H1 (cell line): ENCODE measurements at regions not wholly inside any gene's neighbourhood (a gene's known extent, or its start where the extent isn't known, plus 50 kb on each side); places are given as distances from the start of the nearest gene placed in this dataset.

ENCODE experiments used
- CTCF ChIA-PET: fragments of 300-600 bp; sonication (Branson Sonifier 250); formaldehyde crosslinking; loops from one replicate; lab custom pipeline; 2021; ENCODE audit not compliant: partially characterized antibody; lab: Charles Lee
- POLR2A ChIA-PET: fragments of 300-600 bp; sonication (Branson Sonifier 250); formaldehyde crosslinking; loops from one replicate; lab custom pipeline; 2021; ENCODE audit warnings: inconsistent platforms; ENCODE audit not compliant: partially characterized antibody; lab: Charles Lee
- DNase-seq, 2 experiments: peaks; one replicate each; pipeline versions ENCODE4 v3.0.0 to v3.0.0-alpha.2; 2010 to 2022; ENCODE audit warnings: low spot score in 2 of 2, low read depth in 1 of 2, mixed read lengths in 1 of 2
- FAIRE-seq: peaks from 2 replicates; lab custom pipeline; 2011; peaks lifted over from hg19 to GRCh38; lab: Jason Lieb, UNC
- H2AFZ ChIP-seq: 2 replicates; pipeline ENCODE4 v1.8.1; 2012; ENCODE audit warnings: low read length, inconsistent platforms
- H2AK5ac ChIP-seq: 2 replicates; pipeline ENCODE4 v1.6.1; 2013; ENCODE audit warnings: low read depth, low read length
- H2BK120ac ChIP-seq: replicated peaks from 2 replicates; pipeline ENCODE3; 2013; ENCODE audit warnings: low read depth, low read length, inconsistent platforms
- H2BK12ac ChIP-seq: 2 replicates; pipeline ENCODE4 v1.6.1; 2013; ENCODE audit warnings: low read depth, low read length
- H2BK15ac ChIP-seq: 2 replicates; pipeline ENCODE4 v1.6.1; 2013; ENCODE audit warnings: low read length
- H2BK20ac ChIP-seq: 2 replicates; pipeline ENCODE4 v1.6.1; 2013; ENCODE audit warnings: low read length
- H2BK5ac ChIP-seq: 2 replicates; pipeline ENCODE4 v1.6.1; 2013; ENCODE audit warnings: low read depth, low read length
- H3K14ac ChIP-seq: 2 replicates; pipeline ENCODE4 v1.6.1; 2013; ENCODE audit warnings: inconsistent platforms; ENCODE audit not compliant: insufficient read length
- H3K18ac ChIP-seq: 2 replicates; pipeline ENCODE4 v1.6.1; 2013; ENCODE audit warnings: low read length; ENCODE audit errors: extremely low read depth
- H3K23ac ChIP-seq: 2 replicates; pipeline ENCODE4 v1.6.1; 2013; ENCODE audit warnings: inconsistent platforms; ENCODE audit not compliant: insufficient read length
- H3K23me2 ChIP-seq: 2 replicates; pipeline ENCODE4 v1.6.1; 2013; ENCODE audit warnings: low read depth, low read length
- H3K27ac ChIP-seq: 2 replicates; pipeline ENCODE4 v1.6.1; 2011; ENCODE audit warnings: low read depth, low read length, inconsistent platforms
- H3K27me3 ChIP-seq, 4 experiments: replicated peaks in 1 of 4; 1 replicate in 1 of 4; 2 replicates in 3 of 4; pipeline versions ENCODE4 v1.6.1 to v1.8.1; 2011 to 2013; ENCODE audit warnings: low read length in 3 of 4, mild to moderate bottlenecking in 3 of 4, inconsistent platforms in 2 of 4, mixed read lengths in 2 of 4, moderate library complexity in 1 of 4; ENCODE audit not compliant: control insufficient read depth in 3 of 4, insufficient read depth in 3 of 4; ENCODE audit errors: extremely low read depth in 1 of 4
- H3K36me3 ChIP-seq, 4 experiments: 2 replicates each; pipeline versions ENCODE4 v1.6.1 to v1.8.1; 2011 to 2013; ENCODE audit warnings: mild to moderate bottlenecking in 4 of 4, low read length in 3 of 4, moderate library complexity in 2 of 4, control low read depth in 1 of 4, inconsistent platforms in 1 of 4; ENCODE audit not compliant: insufficient read depth in 4 of 4, control insufficient read depth in 2 of 4
- H3K4ac ChIP-seq: replicated peaks from 2 replicates; pipeline ENCODE3; 2013; ENCODE audit warnings: low read length, low read depth, mixed read lengths, inconsistent platforms; ENCODE audit not compliant: insufficient read length
- H3K4me1 ChIP-seq, 4 experiments: replicated peaks in 1 of 4; 1 replicate in 1 of 4; 2 replicates in 3 of 4; pipeline versions ENCODE4 v1.6.1 to v1.8.1; 2011 to 2013; ENCODE audit warnings: low read length in 3 of 4, inconsistent platforms in 2 of 4, mixed read lengths in 1 of 4; ENCODE audit not compliant: insufficient read depth in 4 of 4, control insufficient read depth in 3 of 4
- H3K4me2 ChIP-seq, 2 experiments: 2 replicates each; pipeline versions ENCODE4 v1.6.1 to v1.8.1; 2011 to 2013; ENCODE audit warnings: low read depth in 2 of 2, low read length in 2 of 2, control low read depth in 1 of 2, inconsistent platforms in 1 of 2, mild to moderate bottlenecking in 1 of 2; ENCODE audit not compliant: insufficient read depth in 1 of 2
- H3K4me3 ChIP-seq, 4 experiments: fragments of 200-600, 300-600 bp in 1 of 4; sonication (generic), shearing (Covaris generic), sonication (Bioruptor Twin) in 1 of 4; 2 replicates each; pipeline versions ENCODE4 v1.5.1 to v1.8.1; 2011 to 2016; ENCODE audit warnings: low read length in 4 of 4, low read depth in 3 of 4, control low read depth in 2 of 4, inconsistent platforms in 2 of 4, mild to moderate bottlenecking in 2 of 4, mixed read lengths in 1 of 4, moderate library complexity in 1 of 4; ENCODE audit not compliant: insufficient read depth in 2 of 4; ENCODE audit errors: extremely low read depth in 1 of 4
- H3K56ac ChIP-seq: replicated peaks from 2 replicates; pipeline ENCODE3; 2013; ENCODE audit warnings: low read depth, mild to moderate bottlenecking, mixed read lengths, low read length, inconsistent platforms; ENCODE audit not compliant: insufficient read length
- H3K79me1 ChIP-seq: 2 replicates; pipeline ENCODE4 v1.6.1; 2013; ENCODE audit warnings: low read depth, low read length, control low read depth
- H3K79me2 ChIP-seq, 2 experiments: 2 replicates each; pipeline versions ENCODE4 v1.6.1 to v1.8.1; 2012 to 2013; ENCODE audit warnings: low read length in 2 of 2, mild to moderate bottlenecking in 2 of 2, inconsistent platforms in 1 of 2; ENCODE audit not compliant: insufficient read depth in 2 of 2, control insufficient read depth in 1 of 2
- H3K9ac ChIP-seq, 4 experiments: replicated peaks in 1 of 4; 1 replicate in 1 of 4; 2 replicates in 3 of 4; pipeline versions ENCODE4 v1.6.1 to v1.8.1; 2011 to 2013; ENCODE audit warnings: low read depth in 3 of 4, low read length in 3 of 4, control low read depth in 2 of 4, mild to moderate bottlenecking in 2 of 4, moderate library complexity in 2 of 4, inconsistent platforms in 1 of 4; ENCODE audit errors: extremely low read depth in 1 of 4
- H3K9me3 ChIP-seq, 2 experiments: 2 replicates each; pipeline versions ENCODE4 v1.6.1 to v1.8.1; 2012 to 2013; ENCODE audit warnings: mild to moderate bottlenecking in 2 of 2, moderate library complexity in 2 of 2, control low read depth in 1 of 2, inconsistent platforms in 1 of 2, low read depth in 1 of 2, low read length in 1 of 2, mixed read lengths in 1 of 2; ENCODE audit not compliant: insufficient read depth in 2 of 2
- H4K20me1 ChIP-seq, 2 experiments: replicated peaks in 1 of 2; 2 replicates each; pipeline versions ENCODE3 to v1.8.1; 2011 to 2013; ENCODE audit warnings: inconsistent platforms in 2 of 2, low read length in 2 of 2, mild to moderate bottlenecking in 1 of 2; ENCODE audit not compliant: insufficient read depth in 2 of 2, control insufficient read depth in 1 of 2
- H4K5ac ChIP-seq: 2 replicates; pipeline ENCODE4 v1.6.1; 2013; ENCODE audit warnings: low read length, low read depth, mixed read lengths, inconsistent platforms; ENCODE audit not compliant: insufficient read length
- H4K8ac ChIP-seq: 2 replicates; pipeline ENCODE4 v1.8.0; 2013; ENCODE audit warnings: mild to moderate bottlenecking, moderate library complexity, low read length, inconsistent platforms; ENCODE audit not compliant: insufficient read depth; ENCODE audit errors: extremely low read depth
- H4K91ac ChIP-seq: replicated peaks from 2 replicates; pipeline ENCODE3; 2013; ENCODE audit warnings: low read length, mixed read lengths, inconsistent platforms; ENCODE audit not compliant: insufficient read length
- CBX8 ChIP-seq: fragments of 300-800, 300-1000 bp; sonication (generic); IDR thresholded peaks from 2 replicates; pipeline ENCODE4 v1.7.1; 2016; ENCODE audit warnings: low read depth, low read length, borderline replicate concordance
- RNF2 ChIP-seq: fragments of 200-900, 300-1000 bp; sonication (generic); IDR thresholded peaks from 2 replicates; pipeline ENCODE4 v1.7.1; 2016; ENCODE audit warnings: borderline replicate concordance, low read depth, mild to moderate bottlenecking, antibody characterized with exemption, low read length; ENCODE audit not compliant: poor library complexity, severe bottlenecking; ENCODE audit errors: missing control alignments
- RXRA ChIP-seq: IDR thresholded peaks from 2 replicates; pipeline ENCODE4 v1.6.1; 2011; ENCODE audit warnings: low read depth, mild to moderate bottlenecking, low read length, moderate library complexity; ENCODE audit not compliant: insufficient read depth
- SP1 ChIP-seq: IDR thresholded peaks from 2 replicates; pipeline ENCODE4 v1.6.1; 2011; ENCODE audit warnings: low read depth, low read length
- TCF12 ChIP-seq: IDR thresholded peaks from 2 replicates; pipeline ENCODE4 v1.6.1; 2011; ENCODE audit warnings: low read depth, mild to moderate bottlenecking, low read length
- WGBS, 2 experiments: shearing (Covaris generic) in 1 of 2; methylation state at CpG; one replicate each; pipeline versions ENCODE4 v1.1.6 to v1.1.7; 2013 to 2015; ENCODE audit warnings: low lambda C conversion rate in 2 of 2, mixed read lengths in 2 of 2, inconsistent platforms in 1 of 2, low coverage in 1 of 2, missing lambda C conversion rate in 1 of 2; ENCODE audit not compliant: insufficient replicate concordance in 2 of 2, insufficient coverage in 1 of 2, insufficient read length in 1 of 2; ENCODE audit errors: extremely low coverage in 1 of 2, missing lambda C conversion rate in 1 of 2; 5-methylcytosine and 5-hydroxymethylcytosine counted together

GRCh38 chr15:89408372-89409183 is 74.0 kb upstream of the POLG start:
- H3K9ac ChIP-seq, result no peak overlapping the region
- no peak overlapping the region for H2BK120ac ChIP-seq
- no peak overlapping the region for H3K23ac ChIP-seq
- H4K8ac ChIP-seq, result peak overlapping the region; percentile 54; the same call in 1 of the 2 replicates
- H3K27ac ChIP-seq, result no peak overlapping the region
- H3K23me2 ChIP-seq, result peaks cover 3% of the 10 kb centered on the region; the same call in 1 of the 2 replicates
- H4K20me1 ChIP-seq, result peaks cover 12 to 18% of the 10 kb centered on the region in 2 experiments
- peak overlapping the region in 3 of 4 experiments; percentile 7 to 40 (median 11); a peak in 3 of 8 replicates for H3K4me3 ChIP-seq
- H3K4me1 ChIP-seq, result peaks cover 7 to 60% (median 41%) of the 10 kb centered on the region in 4 experiments
- H2AK5ac ChIP-seq, result no peak overlapping the region
- DNase-seq, result no peak
- H3K9me3 ChIP-seq, result no peaks in the 10 kb centered on the region; a peak in 1 of 4 replicates
- H2BK12ac ChIP-seq, result no peak overlapping the region
- H3K4ac ChIP-seq, result no peak overlapping the region
- WGBS, 2 experiments, result 8% methylated on average over 33 of the region's 33 CpGs; no CpG with 5 or more reads in 1 of the 2 experiments
- H2AFZ ChIP-seq, result no peak overlapping the region
- POLR2A ChIA-PET, result interaction anchor here (1.4 to 3.4 kb wide), 4 partner anchors 10 to 49 kb away, joined by 3 to 26 read pairs (median 10); no protein-coding TSS in a partner anchor
- no peak overlapping the region for H3K56ac ChIP-seq
- FAIRE-seq, result no peak
- peak; percentile 70 for TF ChIP-seq RNF2
- no peak for TF ChIP-seq RXRA
- no peak for TF ChIP-seq TCF12
- TF ChIP-seq SP1, result peak; percentile 21; the same call in 1 of the 2 replicates
- TF ChIP-seq CBX8, result peak; percentile 60; the same call in 1 of the 2 replicates
- H3K18ac ChIP-seq, result no peak overlapping the region
- H3K36me3 ChIP-seq, result no peaks in the 10 kb centered on the region; a peak in 1 of 8 replicates
- no peak overlapping the region for H2BK15ac ChIP-seq
- H2BK5ac ChIP-seq, result no peak overlapping the region
- CTCF ChIA-PET, result interaction anchor here (1.2 to 2.8 kb wide), 8 partner anchors 8 to 68 kb away, joined by 3 to 33 read pairs (median 6); no protein-coding TSS in a partner anchor
- no peak overlapping the region for H4K5ac ChIP-seq
- no peak overlapping the region for H4K91ac ChIP-seq
- H3K27me3 ChIP-seq, result peaks cover 87 to 98% (median 98%) of the 10 kb centered on the region in 4 experiments
- no peak overlapping the region for H3K14ac ChIP-seq
- peak overlapping the region; percentile 61 to 63 for H3K4me2 ChIP-seq
- H3K79me2 ChIP-seq, result no peaks in the 10 kb centered on the region
- no peak overlapping the region; the same call in 1 of the 2 replicates for H2BK20ac ChIP-seq
- H3K79me1 ChIP-seq, result no peaks in the 10 kb centered on the region
